NOMO-1 treated with DMSO at 0.1 percent for 48 hours (cell line): ENCODE measurements at regions not wholly inside any gene's neighbourhood (a gene's known extent, or its start where the extent isn't known, plus 50 kb on each side); places are given as distances from the start of the nearest gene placed in this dataset.

ENCODE experiments used
- DNase-seq: peaks from one replicate; lab custom pipeline; 2025; ENCODE audit not compliant: unreplicated experiment; lab: John Stamatoyannopoulos, UW

- no peak for DNase-seq
Observed at GRCh38 chr18:27595113-27595838, 410.2 kb upstream of the CHST9 start.

GRCh38 chr18:27585602-27586173 lies 400.6 kb upstream of the CHST9 start:
- DNase-seq, result peak; percentile 4

- DNase-seq, result peak; percentile 32
Observed at GRCh38 chr18:27583466-27583865, 398.4 kb upstream of the CHST9 start.

GRCh38 chr18:27582760-27583412 lies 397.8 kb upstream of the CHST9 start:
- DNase-seq, result no peak

- DNase-seq, result no peak
Observed at GRCh38 chr18:27581296-27581904, 396.3 kb upstream of the CHST9 start.

GRCh38 chr18:27579364-27579763 lies 394.3 kb upstream of the CHST9 start:
- DNase-seq, result no peak

GRCh38 chr18:27577752-27578151 lies 392.6 kb upstream of the CHST9 start:
- DNase-seq, result no peak

- no peak for DNase-seq
Observed at GRCh38 chr18:27577265-27577664, 392.2 kb upstream of the CHST9 start.

- DNase-seq, result no peak
Observed at GRCh38 chr18:27567434-27567833, 382.3 kb upstream of the CHST9 start.

GRCh38 chr18:27564066-27564465 lies 379.0 kb upstream of the CHST9 start:
- no peak for DNase-seq

- no peak for DNase-seq
Observed at GRCh38 chr18:27558388-27559155, 373.5 kb upstream of the CHST9 start.

GRCh38 chr18:27556741-27557140 lies 371.6 kb upstream of the CHST9 start:
- DNase-seq, result no peak

GRCh38 chr18:27549335-27550039 lies 364.4 kb upstream of the CHST9 start:
- DNase-seq, result no peak

GRCh38 chr18:27546991-27547390 lies 361.9 kb upstream of the CHST9 start:
- no peak for DNase-seq

- no peak for DNase-seq
Observed at GRCh38 chr18:27544206-27544605, 359.1 kb upstream of the CHST9 start.

GRCh38 chr18:27541293-27541692 lies 356.2 kb upstream of the CHST9 start:
- no peak for DNase-seq

- no peak for DNase-seq
Observed at GRCh38 chr18:27540111-27540510, 355.0 kb upstream of the CHST9 start.

- no peak for DNase-seq
Observed at GRCh38 chr18:27528925-27529521, 343.9 kb upstream of the CHST9 start.

- DNase-seq, result no peak
Observed at GRCh38 chr18:27527856-27528255, 342.7 kb upstream of the CHST9 start.

- no peak for DNase-seq
Observed at GRCh38 chr18:27520401-27520800, 335.3 kb upstream of the CHST9 start.
